GM13977 (cell line): ENCODE measurements at regions not wholly inside any gene's neighbourhood (a gene's known extent, or its start where the extent isn't known, plus 50 kb on each side); places are given as distances from the start of the nearest gene placed in this dataset.

Experiments
- DNase-seq: peaks from one replicate; pipeline ENCODE4 v3.0.0; 2012; ENCODE audit warnings: low spot score
- in situ Hi-C: fragments of 300-500 bp; cut with MboI; formaldehyde crosslinking; loops from one replicate; pipeline ENCODE4 v1.12.0; 2022; ENCODE audit warnings: low sequenced_read_pairs, low pct_unique_long_range_greater_than_20kb, mixed read lengths, inconsistent platforms; ENCODE audit not compliant: unreplicated experiment
- TF ChIP-seq, protein P1 (sequence below): IDR thresholded peaks from 2 replicates; pipeline ENCODE4 v1.5.1; 2012; ENCODE audit warnings: mild to moderate bottlenecking, control low read depth; ENCODE audit not compliant: insufficient read depth; ENCODE audit errors: extremely low read depth, missing control alignments

DNA sequence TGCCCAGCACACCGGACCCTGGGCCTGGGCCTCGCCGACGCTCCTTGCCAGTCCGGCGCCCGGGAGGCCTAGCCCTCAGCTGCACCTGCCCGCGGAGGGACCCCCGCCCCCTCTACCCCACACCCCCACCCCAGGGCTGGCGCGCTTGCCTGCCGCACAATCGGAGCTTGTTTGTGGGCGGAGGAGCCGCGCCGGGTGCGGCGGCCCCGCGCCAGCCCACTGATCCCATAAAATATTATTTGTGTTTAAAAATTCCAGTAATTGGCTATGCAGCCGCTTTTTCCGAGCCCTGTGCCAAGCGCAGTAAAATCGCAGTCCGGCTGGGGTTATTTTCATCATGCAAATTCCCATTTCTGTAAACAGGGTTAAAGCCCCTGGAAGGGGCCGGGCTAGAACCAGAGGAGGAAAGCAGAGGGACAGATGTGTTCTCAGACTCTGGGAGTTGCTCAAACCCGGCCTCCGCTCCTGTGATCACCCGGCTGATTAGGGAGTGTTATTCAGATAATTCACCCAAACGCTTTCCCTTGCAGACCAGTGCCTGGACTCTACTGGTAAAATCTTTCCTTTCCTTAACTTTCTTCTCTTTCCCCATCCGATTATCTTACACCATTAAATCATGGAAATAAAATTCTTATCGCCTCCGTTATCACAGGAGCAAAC, 93.1 kb downstream of the NCR2 start:
- in situ Hi-C loops, result no loop called here
- TF ChIP-seq, protein P1, sequence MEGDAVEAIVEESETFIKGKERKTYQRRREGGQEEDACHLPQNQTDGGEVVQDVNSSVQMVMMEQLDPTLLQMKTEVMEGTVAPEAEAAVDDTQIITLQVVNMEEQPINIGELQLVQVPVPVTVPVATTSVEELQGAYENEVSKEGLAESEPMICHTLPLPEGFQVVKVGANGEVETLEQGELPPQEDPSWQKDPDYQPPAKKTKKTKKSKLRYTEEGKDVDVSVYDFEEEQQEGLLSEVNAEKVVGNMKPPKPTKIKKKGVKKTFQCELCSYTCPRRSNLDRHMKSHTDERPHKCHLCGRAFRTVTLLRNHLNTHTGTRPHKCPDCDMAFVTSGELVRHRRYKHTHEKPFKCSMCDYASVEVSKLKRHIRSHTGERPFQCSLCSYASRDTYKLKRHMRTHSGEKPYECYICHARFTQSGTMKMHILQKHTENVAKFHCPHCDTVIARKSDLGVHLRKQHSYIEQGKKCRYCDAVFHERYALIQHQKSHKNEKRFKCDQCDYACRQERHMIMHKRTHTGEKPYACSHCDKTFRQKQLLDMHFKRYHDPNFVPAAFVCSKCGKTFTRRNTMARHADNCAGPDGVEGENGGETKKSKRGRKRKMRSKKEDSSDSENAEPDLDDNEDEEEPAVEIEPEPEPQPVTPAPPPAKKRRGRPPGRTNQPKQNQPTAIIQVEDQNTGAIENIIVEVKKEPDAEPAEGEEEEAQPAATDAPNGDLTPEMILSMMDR, result no peak
- DNase-seq, result no peak

DNA sequence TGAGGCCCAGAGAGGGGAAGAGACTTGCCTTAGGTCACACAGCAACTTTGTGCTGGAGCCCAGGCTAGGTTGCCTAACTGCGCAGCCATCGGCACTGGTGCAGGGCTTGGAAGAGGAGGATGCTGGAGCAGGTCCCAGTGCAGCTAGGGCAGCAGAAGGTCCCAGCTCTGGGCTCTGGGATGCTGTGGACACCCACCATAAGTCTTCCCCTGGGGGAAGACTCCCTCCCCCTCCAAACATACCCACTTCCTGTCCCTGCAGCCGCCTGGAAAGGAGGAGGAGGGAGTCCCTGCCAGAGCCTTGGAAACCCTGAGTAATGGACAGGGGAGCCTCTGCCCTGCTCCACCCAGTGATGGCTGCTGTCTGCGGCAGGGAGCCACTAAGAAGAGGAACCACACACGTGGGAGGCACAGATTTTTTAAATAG, 93.6 kb downstream of the NCR2 start:
- DNase-seq, result no peak
- TF ChIP-seq, protein P1, result no peak
- in situ Hi-C loops, result no loop called here

DNA sequence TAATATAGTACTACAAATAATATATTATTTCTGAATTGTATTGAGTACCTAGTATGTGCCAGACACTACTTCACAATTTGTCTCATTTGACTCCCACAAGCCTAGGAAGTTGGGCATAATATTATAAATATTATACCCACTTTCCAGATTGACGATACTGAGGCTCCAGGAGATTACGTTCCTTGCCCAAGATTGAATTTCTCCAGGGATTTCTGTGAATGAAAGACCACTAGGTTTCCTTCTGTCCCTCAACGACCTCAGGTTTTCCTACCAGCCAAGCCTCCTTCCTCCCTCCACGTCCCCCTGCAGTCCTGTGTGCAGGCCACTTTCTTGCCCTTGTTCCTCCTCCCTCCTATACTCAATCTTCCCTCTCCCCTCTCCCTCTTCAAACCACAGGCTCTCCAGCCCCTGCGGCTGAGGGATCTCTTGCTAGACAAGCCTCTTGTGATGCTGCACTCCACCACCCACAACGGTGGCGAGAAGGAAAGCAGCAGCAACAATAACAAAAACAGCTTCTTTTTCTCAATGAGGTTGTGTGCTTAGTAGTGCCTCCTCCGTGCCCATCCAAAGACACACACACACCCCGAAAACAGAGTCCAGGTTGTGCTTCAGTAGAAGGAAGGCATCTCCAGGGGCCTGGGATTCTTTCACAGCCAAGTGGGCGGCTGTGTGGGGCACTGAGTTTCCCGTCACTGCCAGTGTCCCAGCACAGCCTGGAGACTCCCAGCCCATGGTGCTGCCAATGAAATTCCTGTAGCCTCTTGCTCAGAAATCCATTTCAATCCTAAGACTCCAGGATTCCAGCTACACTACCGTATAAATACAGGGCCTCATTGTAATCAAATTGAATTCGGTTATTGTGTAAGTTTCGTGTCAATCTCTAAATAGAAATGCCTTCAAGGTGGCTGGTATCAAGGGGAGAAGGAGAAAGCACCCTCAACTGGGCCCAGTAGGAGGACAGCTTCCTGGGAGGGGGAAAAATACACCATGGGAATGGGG, 94.4 kb downstream of the NCR2 start:
- in situ Hi-C loops, result no loop called here
- DNase-seq, result no peak
- TF ChIP-seq, protein P1, result no peak

DNA sequence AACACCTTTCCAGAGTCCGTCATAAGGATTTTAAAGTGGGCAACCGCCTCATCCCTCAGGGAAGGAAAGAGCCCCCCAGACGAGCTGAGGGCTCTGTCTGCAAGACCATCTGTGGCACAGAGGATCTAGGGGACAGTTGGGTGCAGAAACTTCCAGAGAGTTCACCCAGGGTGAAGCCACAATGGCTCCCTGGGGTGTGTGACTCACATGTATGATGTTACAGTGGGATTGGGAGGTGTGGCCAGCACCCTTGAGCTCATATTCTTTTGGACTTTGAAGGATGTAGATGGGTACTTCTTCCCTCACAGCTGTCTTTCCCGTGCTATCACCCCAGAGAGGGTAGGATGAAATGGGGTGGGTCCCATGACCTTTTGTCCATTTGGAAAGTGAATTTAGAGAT, 95.5 kb downstream of the NCR2 start:
- in situ Hi-C loops, result no loop called here
- TF ChIP-seq, protein P1, result no peak
- DNase-seq, result no peak

DNA sequence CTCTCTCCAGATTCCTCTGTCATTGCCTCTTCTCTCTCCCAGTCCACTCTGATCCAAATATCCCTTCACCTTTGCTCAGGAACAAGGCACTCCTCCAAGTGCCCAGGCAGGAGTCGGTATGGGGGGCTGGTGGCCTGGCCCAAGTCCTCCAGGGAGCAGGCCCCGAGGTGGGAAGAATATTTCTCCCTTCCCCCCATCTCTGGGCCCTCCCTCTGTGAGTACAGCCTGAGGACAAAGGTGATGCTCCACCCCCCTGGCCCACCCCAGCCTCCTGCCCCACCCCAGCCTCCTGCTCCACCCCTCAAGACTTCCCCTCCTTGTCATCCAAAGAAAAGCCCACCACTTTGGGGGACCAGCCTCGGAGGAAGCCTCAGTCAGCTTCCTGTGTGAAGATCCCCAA, 96.9 kb downstream of the NCR2 start:
- TF ChIP-seq, protein P1, result no peak
- DNase-seq, result no peak
- in situ Hi-C loops, result no loop called here

DNA sequence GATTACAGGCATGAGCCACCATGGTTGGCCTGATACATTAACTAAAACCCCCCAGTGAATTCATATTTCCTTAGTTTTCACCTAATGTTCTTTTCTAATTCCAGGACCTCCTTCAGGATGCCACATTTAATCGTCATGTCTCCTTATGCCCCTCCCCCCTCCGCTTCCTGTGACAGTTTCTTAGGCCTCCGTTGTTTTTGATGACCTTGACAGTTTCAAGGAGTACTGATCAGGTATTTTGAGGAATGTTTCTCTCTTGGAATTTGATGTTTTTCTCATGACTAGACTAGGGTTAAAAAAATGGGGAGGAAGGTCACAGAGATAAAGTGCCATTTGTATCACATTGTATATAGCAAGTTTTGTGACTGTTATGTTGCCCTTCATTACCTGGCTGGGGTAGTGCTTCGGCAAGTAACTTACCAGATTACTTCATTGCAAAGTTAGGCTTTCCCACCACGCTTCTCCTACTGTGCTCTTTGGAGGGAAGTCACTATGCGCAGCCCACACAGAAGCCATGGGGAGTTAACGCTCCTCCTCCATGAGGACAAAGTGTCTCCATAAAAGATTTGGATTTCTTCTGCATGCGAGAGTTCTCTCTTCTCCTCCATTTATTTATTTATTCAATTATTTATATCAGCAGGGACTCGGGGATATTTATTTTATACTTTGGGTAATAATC, 99.5 kb downstream of the NCR2 start:
- no peak for DNase-seq
- TF ChIP-seq, protein P1, result no peak
- in situ Hi-C loops, result no loop called here
